Heart left ventricle (tissue), 16 donors: ENCODE measurements at regions not wholly inside any gene's neighbourhood (a gene's known extent, or its start where the extent isn't known, plus 50 kb on each side); places are given as distances from the start of the nearest gene placed in this dataset.

Experiments
- ATAC-seq, 4 donors: fragments of 200-7000 bp; cut with Tn5 transposase; one replicate each; pipeline ENCODE4 v1.9.1; 2020 to 2022; ENCODE audit warnings: moderate library complexity in 4 of 4, mild to moderate bottlenecking in 3 of 4, moderate number of reproducible peaks in 1 of 4
- DNase-seq, 5 donors: peaks; one replicate each; pipeline ENCODE4 v3.0.0-alpha.2; 2020
- H3K27ac ChIP-seq, 12 donors: fragments of 200-600 bp; sonication (generic) in 4 of 12; one replicate each; pipeline versions ENCODE4 v1.5.0 to v1.8.0; 2016 to 2022; ENCODE audit warnings: mild to moderate bottlenecking in 2 of 12
- H3K27me3 ChIP-seq, 9 donors: fragments of 200-600 bp; sonication (generic) in 2 of 9; one replicate each; pipeline versions ENCODE4 v1.5.1 to v1.8.0; 2016 to 2022; ENCODE audit warnings: mild to moderate bottlenecking in 3 of 9
- H3K36me3 ChIP-seq, 9 donors: fragments of 200-600 bp; sonication (generic) in 2 of 9; one replicate each; pipeline versions ENCODE4 v1.5.0 to v1.8.0; 2018 to 2022; ENCODE audit warnings: mild to moderate bottlenecking in 2 of 9
- H3K4me1 ChIP-seq, 12 donors: fragments of 200-600 bp; sonication (generic) in 4 of 12; one replicate each; pipeline versions ENCODE4 v1.5.0 to v1.8.0; 2016 to 2022; ENCODE audit warnings: mild to moderate bottlenecking in 3 of 12
- H3K4me3 ChIP-seq, 12 donors: fragments of 200-600 bp; sonication (generic) in 4 of 12; one replicate each; pipeline versions ENCODE4 v1.5.0 to v1.8.0; 2017 to 2022; ENCODE audit warnings: mild to moderate bottlenecking in 9 of 12, moderate library complexity in 4 of 12
- H3K9me3 ChIP-seq, 12 donors: fragments of 200-600 bp; sonication (generic) in 4 of 12; one replicate each; pipeline versions ENCODE4 v1.5.0 to v1.8.0; 2016 to 2022; ENCODE audit warnings: mild to moderate bottlenecking in 1 of 12
- CTCF ChIP-seq, 12 donors: fragments of 200-600 bp; sonication (generic) in 4 of 12; IDR thresholded peaks; one replicate each; pipeline versions ENCODE4 v1.5.0 to v1.8.0; 2018 to 2022; ENCODE audit warnings: antibody characterized with exemption in 12 of 12, mild to moderate bottlenecking in 5 of 12
- POLR2A ChIP-seq, 2 donors: fragments of 450-650 bp; IDR thresholded peaks; one replicate each; pipeline ENCODE4 v1.6.1; 2017; ENCODE audit warnings: antibody characterized with exemption in 2 of 2, mild to moderate bottlenecking in 2 of 2, moderate library complexity in 2 of 2
- WGBS, 4 donors: extraction: QIAGEN DNeasy Blood & Tissue Kit in 2 of 4; methylation state at CpG; one replicate each; pipeline versions ENCODE4 v1.1.5 to v1.1.7; 2013 to 2018; 5-methylcytosine and 5-hydroxymethylcytosine counted together
- intact Hi-C, 10 donors: fragments of 100-400 bp; cut with DNase I; formaldehyde crosslinking; loops; one replicate each; pipeline versions ENCODE4 v1.11.1 to v1.14.2; 2022
- donor health status: ischemic (EF 13 %, LVEDD 7.1; RV severe dilation, severe dysfunction).
- donor health status: healthy with polysubstance abuse.
- donor health status: DM: no; HTN: yes; CAD: no.
- donor health status: DM: no; HTN: no; CAD: no.
- donor health status: ischemic (EF 25% LVEDD 6.9; RV normal size, moderate dysfunction).
- donor health status: ischemic (EF 25% LVEDD 5.7; RV mildly dilated, moderate dysfunction).
- donor health status: healthy.
- donor health status: DM: yes; HTN: yes; CAD: no.
- donor health status: ischemic (EF 35%, LVEDD 5.7; RV mildly dilated, moderate dysfunction).
- donor health status: nonischemic (EF 11% LVEDD 7.7; RV severe dilation, severe dysfunction).
- donor health status: DM: yes; HTN: yes; CAD: no.
- donor health status: PGD.
- donor health status: ischemic (EF 29% LVEDD 5.4; RV normal size, mild dysfunction).
- donor health status: nonischemic (EF 23%, LVEDD 6.1; RV moderate dilation, normal function).

- ATAC-seq (no peak), DNase-seq (no peak)
- intact Hi-C loops: no loop called here
- peaks cover 0 to 31% (median 6%) of the 10 kb centered on the region in 9 donors for H3K27me3 ChIP-seq
- H3K36me3 ChIP-seq: no peaks in the 10 kb centered on the region
- no peak overlapping the region for H3K4me3 ChIP-seq
- WGBS, 4 donors: 70 to 87% (median 77%) methylated on average over 6 of the region's 6 CpGs
- H3K9me3 ChIP-seq: peaks cover 0 to 16% (median 0%) of the 10 kb centered on the region in 12 donors
- no peak overlapping the region for H3K27ac ChIP-seq
- no peak for TF ChIP-seq CTCF (IDR thresholded peaks at IDR 0.05)
- TF ChIP-seq POLR2A (IDR thresholded peaks at IDR 0.05): no peak
- H3K4me1 ChIP-seq: peaks cover 0 to 14% (median 0%) of the 10 kb centered on the region in 12 donors
Observed at GRCh38 chr4:183388777-183389176, 55.7 kb upstream of the CDKN2AIP start.

- ATAC-seq: no peak
- Histone ChIP-seq H3K9me3 (no peaks in the 10 kb centered on the region), H3K27me3 (peaks cover 0 to 31% (median 6%) of the 10 kb centered on the region in 9 donors), H3K4me3 (no peak overlapping the region), H3K36me3 (no peaks in the 10 kb centered on the region), H3K4me1 (peaks cover 0 to 14% (median 0%) of the 10 kb centered on the region in 12 donors), H3K27ac (no peak overlapping the region)
- no peak for DNase-seq
- 61 to 87% (median 75%) methylated on average over 5 of the region's 5 CpGs for WGBS, 4 donors
- TF ChIP-seq POLR2A (IDR thresholded peaks at IDR 0.05): no peak
- TF ChIP-seq CTCF (IDR thresholded peaks at IDR 0.05): no peak
- intact Hi-C loops: no loop called here
Observed at GRCh38 chr4:183390374-183390773, 54.1 kb upstream of the CDKN2AIP start.

- ATAC-seq (no peak), DNase-seq (no peak)
- TF ChIP-seq POLR2A (IDR thresholded peaks at IDR 0.05): no peak
- TF ChIP-seq CTCF (IDR thresholded peaks at IDR 0.05): no peak
- H3K4me1 ChIP-seq: peaks cover 0 to 20% (median 0%) of the 10 kb centered on the region in 12 donors
- intact Hi-C loops: no loop called here
- peaks cover 0 to 31% (median 6%) of the 10 kb centered on the region in 9 donors for H3K27me3 ChIP-seq
- H3K9me3 ChIP-seq: no peaks in the 10 kb centered on the region
- 31 to 52% (median 42%) methylated on average over 3 of the region's 3 CpGs for WGBS, 4 donors
- H3K36me3 ChIP-seq: no peaks in the 10 kb centered on the region
- no peak overlapping the region for H3K27ac ChIP-seq
- no peak overlapping the region for H3K4me3 ChIP-seq
Observed at GRCh38 chr4:183391204-183391603, 53.2 kb upstream of the CDKN2AIP start.

- Histone ChIP-seq H3K36me3 (no peaks in the 10 kb centered on the region), H3K9me3 (no peaks in the 10 kb centered on the region), H3K4me1 (peaks cover 0 to 27% (median 0%) of the 10 kb centered on the region in 12 donors), H3K4me3 (no peak overlapping the region), H3K27ac (no peak overlapping the region), H3K27me3 (peaks cover 0 to 31% (median 6%) of the 10 kb centered on the region in 9 donors)
- WGBS, 4 donors: 83 to 89% (median 85%) methylated on average over 3 of the region's 3 CpGs
- intact Hi-C loops: no loop called here
- ATAC-seq (peak in 1 of 4 donors; percentile 33), DNase-seq (no peak)
- TF ChIP-seq POLR2A (IDR thresholded peaks at IDR 0.05) (no peak), CTCF (IDR thresholded peaks at IDR 0.05) (no peak)
Observed at GRCh38 chr4:183392377-183392776, 52.1 kb upstream of the CDKN2AIP start.
